ENCODE measurements at regions not wholly inside any gene's neighbourhood (a gene's known extent, or its start where the extent isn't known, plus 50 kb on each side); places are given as distances from the start of the nearest gene placed in this dataset.

DNA sequence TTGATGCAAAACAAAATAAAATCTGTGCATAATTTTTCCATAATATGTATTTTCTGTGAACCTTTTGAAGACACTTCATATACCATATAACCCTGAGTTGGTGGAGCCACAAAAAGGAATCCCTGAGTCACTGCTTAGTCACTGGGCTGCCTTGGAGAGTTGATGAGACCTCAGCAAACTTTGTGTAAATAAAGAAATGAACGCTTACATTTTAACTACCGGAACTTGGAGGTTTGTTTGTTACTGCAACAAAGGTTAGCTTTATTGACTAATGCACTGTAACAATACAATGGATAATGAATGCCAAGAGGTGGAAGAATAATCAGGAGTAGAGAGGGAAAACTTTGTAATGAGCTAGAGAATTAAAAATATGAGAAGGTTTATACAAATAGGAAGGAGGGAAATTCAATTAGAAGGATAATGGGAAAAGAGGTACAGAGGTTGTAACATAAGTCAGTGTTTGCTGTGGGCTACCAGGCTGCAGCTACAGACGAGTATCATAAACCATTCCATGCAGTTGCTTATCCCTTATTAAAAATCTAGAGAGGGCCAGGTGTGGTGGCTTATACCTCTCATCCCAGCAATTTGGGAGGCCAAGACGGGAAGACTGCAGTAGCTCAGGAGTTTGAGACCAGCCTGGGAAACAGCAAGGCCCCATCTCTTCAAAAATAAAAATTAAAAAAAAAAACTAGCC is 1042.1 kb downstream of the TYW1 start:
- ATAC-seq (replicated peaks in 1 of 4) = no peak
- ChIA-PET POLR2A (no interaction called here), CTCF (no interaction called here)
- DNase-seq = no peak
- no peaks in the 10 kb centered on the region for H3K36me3 Mint-ChIP-seq
- no peaks in the 10 kb centered on the region for H3K4me1 ChIP-seq (ENCODE audit: control insufficient read depth in 1 of 2, extremely low read depth in 1 of 2, insufficient read depth in 2 of 2, low read length in 2 of 2)
- WGBS (ENCODE audit: insufficient coverage) = no CpG with 5 or more reads among the region's 4 CpGs
- no peak overlapping the region for H3K27ac Mint-ChIP-seq
- no peaks in the 10 kb centered on the region for H3K9me3 ChIP-seq
- no peaks in the 10 kb centered on the region for H3K27me3 ChIP-seq (replicated peaks in 1 of 2; ENCODE audit: control insufficient read depth in 2 of 2, extremely low read depth in 1 of 2, insufficient read depth in 2 of 2, low read length in 1 of 2)
- no peaks in the 10 kb centered on the region for H3K27me3 Mint-ChIP-seq
- no peaks in the 10 kb centered on the region for H3K36me3 ChIP-seq (ENCODE audit: control insufficient read depth in 2 of 2, extremely low read depth in 1 of 2, insufficient read depth in 1 of 2, low read length in 1 of 2)
- no peak overlapping the region for H3K4me3 ChIP-seq (ENCODE audit: control insufficient read depth in 1 of 2, extremely low read depth in 1 of 2, low read length in 1 of 2)
- no peak overlapping the region for H3K27ac ChIP-seq (ENCODE audit: low read length)
- H3K4me1 Mint-ChIP-seq = no peaks in the 10 kb centered on the region
- no peak overlapping the region for H3K4me3 Mint-ChIP-seq
- H3K9me3 Mint-ChIP-seq = peaks cover 4 to 20% (median 15%) of the 10 kb centered on the region in 3 donors

DNA sequence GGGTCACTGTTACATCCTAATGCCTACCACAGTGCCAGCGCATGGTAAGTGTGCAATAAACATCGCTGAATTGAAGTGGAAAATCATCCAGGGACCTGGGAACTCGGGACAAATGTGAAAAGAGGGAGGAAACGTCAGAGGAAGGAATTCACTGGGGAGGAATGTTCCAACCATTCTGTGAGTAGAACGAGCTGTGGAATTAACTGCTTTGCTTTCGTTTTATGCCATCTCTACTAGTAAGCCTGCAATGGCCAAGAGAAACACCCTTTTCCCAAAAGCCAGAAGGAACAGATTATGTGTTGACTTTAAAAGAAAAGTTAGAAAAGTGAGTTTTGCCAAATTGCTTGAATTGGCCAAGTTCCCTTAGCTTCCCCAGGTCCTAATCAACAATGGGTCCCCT is 1044.9 kb downstream of the TYW1 start:
- no peak for DNase-seq
- H3K9me3 Mint-ChIP-seq = peaks cover 6 to 17% (median 7%) of the 10 kb centered on the region in 3 donors
- H3K4me1 Mint-ChIP-seq = no peaks in the 10 kb centered on the region
- H3K27me3 Mint-ChIP-seq = no peaks in the 10 kb centered on the region
- no peaks in the 10 kb centered on the region for H3K4me1 ChIP-seq (ENCODE audit: control insufficient read depth in 1 of 2, extremely low read depth in 1 of 2, insufficient read depth in 2 of 2, low read length in 2 of 2)
- H3K36me3 ChIP-seq (ENCODE audit: control insufficient read depth in 2 of 2, extremely low read depth in 1 of 2, insufficient read depth in 1 of 2, low read length in 1 of 2) = no peaks in the 10 kb centered on the region
- no peak overlapping the region for H3K4me3 ChIP-seq (ENCODE audit: control insufficient read depth in 1 of 2, extremely low read depth in 1 of 2, low read length in 1 of 2)
- no peak overlapping the region for H3K4me3 Mint-ChIP-seq
- H3K36me3 Mint-ChIP-seq = no peaks in the 10 kb centered on the region
- WGBS (ENCODE audit: insufficient coverage) = no CpG with 5 or more reads among the region's 6 CpGs
- H3K27me3 ChIP-seq (replicated peaks in 1 of 2; ENCODE audit: control insufficient read depth in 2 of 2, extremely low read depth in 1 of 2, insufficient read depth in 2 of 2, low read length in 1 of 2) = no peaks in the 10 kb centered on the region
- no peaks in the 10 kb centered on the region for H3K9me3 ChIP-seq
- ChIA-PET CTCF (no interaction called here), POLR2A (no interaction called here)
- no peak overlapping the region for H3K27ac ChIP-seq (ENCODE audit: low read length)
- no peak for ATAC-seq (replicated peaks in 1 of 4)
- no peak overlapping the region for H3K27ac Mint-ChIP-seq

DNA sequence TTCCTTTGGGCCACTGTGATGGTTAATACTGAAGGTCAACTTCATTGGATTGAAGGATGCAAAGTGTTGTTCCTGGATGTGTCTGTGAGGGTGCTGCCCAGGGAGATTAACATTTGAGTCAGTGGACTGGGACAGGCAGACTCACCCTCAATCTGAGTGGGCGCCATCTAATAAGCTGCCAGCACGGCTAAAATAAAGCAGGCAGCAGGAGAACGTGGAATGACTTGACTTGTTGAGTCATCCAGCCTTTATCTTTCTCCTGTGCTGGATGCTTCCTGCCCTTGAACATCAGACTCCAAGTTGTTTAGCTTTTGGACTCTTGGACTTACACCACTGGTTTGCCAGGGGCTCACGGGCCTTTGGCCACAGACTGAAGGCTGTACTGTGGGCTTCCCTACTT is 1046.9 kb downstream of the TYW1 start:
- Mint-ChIP-seq H3K9me3 (peaks cover 6 to 23% (median 10%) of the 10 kb centered on the region in 3 donors), H3K4me3 (no peak overlapping the region), H3K36me3 (no peaks in the 10 kb centered on the region), H3K27ac (no peak overlapping the region), H3K4me1 (no peaks in the 10 kb centered on the region), H3K27me3 (no peaks in the 10 kb centered on the region)
- Histone ChIP-seq H3K27me3 (replicated peaks in 1 of 2; ENCODE audit: control insufficient read depth in 2 of 2, extremely low read depth in 1 of 2, insufficient read depth in 2 of 2, low read length in 1 of 2) (no peaks in the 10 kb centered on the region), H3K9me3 (no peaks in the 10 kb centered on the region), H3K36me3 (ENCODE audit: control insufficient read depth in 2 of 2, extremely low read depth in 1 of 2, insufficient read depth in 1 of 2, low read length in 1 of 2) (no peaks in the 10 kb centered on the region), H3K27ac (ENCODE audit: low read length) (no peak overlapping the region), H3K4me3 (ENCODE audit: control insufficient read depth in 1 of 2, extremely low read depth in 1 of 2, low read length in 1 of 2) (no peak overlapping the region), H3K4me1 (ENCODE audit: control insufficient read depth in 1 of 2, extremely low read depth in 1 of 2, insufficient read depth in 2 of 2, low read length in 2 of 2) (no peaks in the 10 kb centered on the region)
- POLR2A ChIA-PET = no interaction called here
- 87% methylated on average over 4 of the region's 4 CpGs for WGBS (ENCODE audit: insufficient coverage)
- DNase-seq (no peak), ATAC-seq (replicated peaks in 1 of 4) (no peak)
- CTCF ChIA-PET = no interaction called here

DNA sequence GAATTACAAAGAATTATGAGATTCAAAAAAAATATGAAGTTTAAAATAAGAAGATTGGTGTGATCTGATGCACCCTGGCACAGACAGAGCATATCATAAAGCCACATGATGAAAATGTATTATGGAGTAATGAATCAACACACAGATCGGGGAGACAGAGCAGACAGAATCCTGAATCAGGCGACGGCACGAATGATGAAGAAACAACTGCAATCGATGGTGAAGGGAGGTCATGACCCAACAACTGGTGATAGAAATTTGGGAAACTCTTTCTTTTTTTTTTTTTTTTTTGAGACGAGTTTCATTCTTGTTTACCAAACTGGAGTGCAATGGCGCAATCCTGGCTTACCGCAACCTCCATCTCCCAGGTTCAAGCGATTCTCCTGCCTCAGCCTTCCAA is 1054.0 kb downstream of the TYW1 start:
- H3K27me3 Mint-ChIP-seq = no peaks in the 10 kb centered on the region
- no peaks in the 10 kb centered on the region for H3K27me3 ChIP-seq (replicated peaks in 1 of 2; ENCODE audit: control insufficient read depth in 2 of 2, extremely low read depth in 1 of 2, insufficient read depth in 2 of 2, low read length in 1 of 2)
- CTCF ChIA-PET = no interaction called here
- H3K4me3 ChIP-seq (ENCODE audit: control insufficient read depth in 1 of 2, extremely low read depth in 1 of 2, low read length in 1 of 2) = no peak overlapping the region
- H3K36me3 Mint-ChIP-seq = no peaks in the 10 kb centered on the region
- no peak overlapping the region for H3K27ac Mint-ChIP-seq
- ATAC-seq (replicated peaks in 1 of 4) (no peak), DNase-seq (no peak)
- H3K9me3 Mint-ChIP-seq = peaks cover 0 to 9% (median 9%) of the 10 kb centered on the region in 3 donors
- H3K9me3 ChIP-seq = no peaks in the 10 kb centered on the region
- no peaks in the 10 kb centered on the region for H3K4me1 ChIP-seq (ENCODE audit: control insufficient read depth in 1 of 2, extremely low read depth in 1 of 2, insufficient read depth in 2 of 2, low read length in 2 of 2)
- H3K4me1 Mint-ChIP-seq = no peaks in the 10 kb centered on the region
- POLR2A ChIA-PET = no interaction called here
- no peaks in the 10 kb centered on the region for H3K36me3 ChIP-seq (ENCODE audit: control insufficient read depth in 2 of 2, extremely low read depth in 1 of 2, insufficient read depth in 1 of 2, low read length in 1 of 2)
- H3K27ac ChIP-seq (ENCODE audit: low read length) = no peak overlapping the region
- H3K4me3 Mint-ChIP-seq = no peak overlapping the region
- WGBS (ENCODE audit: insufficient coverage) = 83% methylated on average over 2 of the region's 9 CpGs

DNA sequence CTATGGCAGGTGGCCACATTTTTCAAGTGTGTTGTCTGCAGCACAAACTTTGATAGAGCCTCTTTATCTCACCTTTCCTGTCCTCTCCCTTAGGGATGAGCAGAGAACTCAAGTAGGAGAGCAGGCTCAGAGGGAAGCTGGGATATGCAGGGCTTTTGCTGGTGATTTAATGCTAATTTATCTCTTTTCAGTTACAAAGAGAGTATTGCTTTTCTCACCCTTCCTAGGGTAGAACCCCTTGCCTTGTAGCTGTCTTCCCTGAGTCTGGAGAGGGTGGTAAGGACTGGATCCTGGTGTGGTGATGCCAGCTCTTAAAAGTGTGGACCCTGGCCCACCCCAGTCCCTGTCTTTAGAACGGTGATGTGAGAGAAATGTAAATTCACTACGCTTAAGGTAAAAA is 1061.4 kb downstream of the TYW1 start:
- ATAC-seq (replicated peaks in 1 of 4) (no peak), DNase-seq (no peak)
- Mint-ChIP-seq H3K4me1 (no peaks in the 10 kb centered on the region), H3K9me3 (peaks cover 0 to 6% (median 4%) of the 10 kb centered on the region in 3 donors), H3K36me3 (no peaks in the 10 kb centered on the region), H3K27ac (no peak overlapping the region), H3K27me3 (no peaks in the 10 kb centered on the region), H3K4me3 (no peak overlapping the region)
- ChIA-PET POLR2A (no interaction called here), CTCF (no interaction called here)
- H3K4me3 ChIP-seq (ENCODE audit: control insufficient read depth in 1 of 2, extremely low read depth in 1 of 2, low read length in 1 of 2) = no peak overlapping the region
- no peaks in the 10 kb centered on the region for H3K4me1 ChIP-seq (ENCODE audit: control insufficient read depth in 1 of 2, extremely low read depth in 1 of 2, insufficient read depth in 2 of 2, low read length in 2 of 2)
- 40% methylated on average over 1 of the region's 2 CpGs for WGBS (ENCODE audit: insufficient coverage)
- no peaks in the 10 kb centered on the region for H3K9me3 ChIP-seq
- no peak overlapping the region for H3K27ac ChIP-seq (ENCODE audit: low read length)
- H3K36me3 ChIP-seq (ENCODE audit: control insufficient read depth in 2 of 2, extremely low read depth in 1 of 2, insufficient read depth in 1 of 2, low read length in 1 of 2) = no peaks in the 10 kb centered on the region
- H3K27me3 ChIP-seq (replicated peaks in 1 of 2; ENCODE audit: control insufficient read depth in 2 of 2, extremely low read depth in 1 of 2, insufficient read depth in 2 of 2, low read length in 1 of 2) = no peaks in the 10 kb centered on the region

DNA sequence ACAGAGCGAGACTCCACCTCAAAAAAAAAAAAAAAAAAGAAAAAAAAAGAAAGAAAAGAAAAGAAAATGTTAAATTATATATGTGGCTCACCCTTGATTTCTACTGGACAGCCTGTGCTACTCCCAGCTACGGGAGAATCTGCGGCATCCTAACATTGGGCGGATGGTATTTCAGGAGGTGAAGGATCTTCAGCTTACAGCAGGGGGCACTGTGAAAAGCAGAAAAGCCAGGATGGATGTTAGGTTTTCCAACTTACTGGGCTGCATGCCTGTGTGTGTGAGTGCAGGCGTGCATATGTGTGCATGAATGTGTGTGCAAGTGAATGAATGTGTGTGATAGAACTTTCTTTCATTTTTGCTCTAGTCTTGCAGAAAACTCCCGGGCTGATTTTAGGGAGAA is 1066.5 kb downstream of the TYW1 start:
- Histone ChIP-seq H3K27me3 (replicated peaks in 1 of 2; ENCODE audit: control insufficient read depth in 2 of 2, extremely low read depth in 1 of 2, insufficient read depth in 2 of 2, low read length in 1 of 2) (no peaks in the 10 kb centered on the region), H3K9me3 (no peaks in the 10 kb centered on the region), H3K36me3 (ENCODE audit: control insufficient read depth in 2 of 2, extremely low read depth in 1 of 2, insufficient read depth in 1 of 2, low read length in 1 of 2) (no peaks in the 10 kb centered on the region), H3K4me3 (ENCODE audit: control insufficient read depth in 1 of 2, extremely low read depth in 1 of 2, low read length in 1 of 2) (no peak overlapping the region), H3K27ac (ENCODE audit: low read length) (no peak overlapping the region), H3K4me1 (ENCODE audit: control insufficient read depth in 1 of 2, extremely low read depth in 1 of 2, insufficient read depth in 2 of 2, low read length in 2 of 2) (no peaks in the 10 kb centered on the region)
- no peak for DNase-seq
- Mint-ChIP-seq H3K27ac (no peak overlapping the region), H3K36me3 (no peaks in the 10 kb centered on the region), H3K4me3 (no peak overlapping the region), H3K9me3 (peaks cover 0 to 13% (median 13%) of the 10 kb centered on the region in 3 donors), H3K27me3 (no peaks in the 10 kb centered on the region), H3K4me1 (no peaks in the 10 kb centered on the region)
- ChIA-PET CTCF (no interaction called here), POLR2A (no interaction called here)
- no peak for ATAC-seq (replicated peaks in 1 of 4)
- WGBS (ENCODE audit: insufficient coverage) = 64% methylated on average over 4 of the region's 6 CpGs

DNA sequence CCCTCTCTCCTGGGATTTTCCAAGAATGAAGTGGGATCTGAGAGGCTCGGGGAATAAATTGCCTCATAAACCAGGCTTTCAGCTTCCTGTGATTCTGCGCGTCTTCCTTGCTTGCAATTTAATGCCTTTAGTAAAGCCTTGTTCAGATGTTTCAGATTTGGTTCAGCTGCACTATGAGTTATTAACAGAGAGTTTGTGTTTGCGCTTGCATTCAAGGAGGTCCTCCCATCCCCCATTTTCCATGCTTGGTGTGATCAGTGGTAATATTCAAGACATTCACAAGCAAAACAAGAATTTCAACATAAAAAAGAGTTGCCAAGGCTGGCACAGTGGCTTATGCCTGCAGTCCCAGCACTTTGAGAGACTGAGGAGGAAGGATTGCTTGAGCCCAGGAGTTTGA is 1068.9 kb downstream of the TYW1 start:
- Histone ChIP-seq H3K27ac (ENCODE audit: low read length) (no peak overlapping the region), H3K9me3 (no peaks in the 10 kb centered on the region), H3K36me3 (ENCODE audit: control insufficient read depth in 2 of 2, extremely low read depth in 1 of 2, insufficient read depth in 1 of 2, low read length in 1 of 2) (no peaks in the 10 kb centered on the region), H3K4me1 (ENCODE audit: control insufficient read depth in 1 of 2, extremely low read depth in 1 of 2, insufficient read depth in 2 of 2, low read length in 2 of 2) (no peaks in the 10 kb centered on the region), H3K4me3 (ENCODE audit: control insufficient read depth in 1 of 2, extremely low read depth in 1 of 2, low read length in 1 of 2) (no peak overlapping the region), H3K27me3 (replicated peaks in 1 of 2; ENCODE audit: control insufficient read depth in 2 of 2, extremely low read depth in 1 of 2, insufficient read depth in 2 of 2, low read length in 1 of 2) (no peaks in the 10 kb centered on the region)
- CTCF ChIA-PET = no interaction called here
- Mint-ChIP-seq H3K4me1 (no peaks in the 10 kb centered on the region), H3K4me3 (no peak overlapping the region), H3K27me3 (no peaks in the 10 kb centered on the region), H3K36me3 (no peaks in the 10 kb centered on the region), H3K9me3 (peaks cover 6 to 17% (median 13%) of the 10 kb centered on the region in 3 donors), H3K27ac (no peak overlapping the region)
- no peak for ATAC-seq (replicated peaks in 1 of 4)
- POLR2A ChIA-PET = no interaction called here
- no peak for DNase-seq
- no CpG with 5 or more reads among the region's 4 CpGs for WGBS (ENCODE audit: insufficient coverage)
